ENCODE measurements at regions not wholly inside any gene's neighbourhood (a gene's known extent, or its start where the extent isn't known, plus 50 kb on each side); places are given as distances from the start of the nearest gene placed in this dataset.
"Not testable (repeated sequence)": the region's sequence is repeated elsewhere in the genome, so short reads cannot be mapped to it uniquely, and the experiment has no call there.

DNA sequence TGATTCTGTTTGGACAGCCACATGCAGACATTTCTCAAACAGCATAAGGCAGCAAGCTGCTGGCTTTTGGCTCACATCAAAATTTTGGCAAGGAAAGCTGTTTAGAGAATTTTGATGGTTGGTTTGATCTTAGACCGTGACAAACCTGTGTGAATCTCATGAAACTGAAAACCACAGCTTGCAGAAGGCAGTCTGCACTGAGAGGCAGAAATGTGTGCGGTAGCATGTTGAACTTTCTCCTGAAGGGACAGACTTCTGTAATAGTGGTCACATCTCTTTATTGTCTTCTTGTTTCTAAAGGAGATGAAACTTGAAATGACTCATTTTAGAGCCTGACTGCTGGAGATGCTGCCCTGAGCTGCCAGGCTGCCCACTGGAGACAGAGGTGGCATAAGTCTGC, 371.6 kb downstream of the TEX29 start:
- not testable (repeated sequence) for DNase-seq

DNA sequence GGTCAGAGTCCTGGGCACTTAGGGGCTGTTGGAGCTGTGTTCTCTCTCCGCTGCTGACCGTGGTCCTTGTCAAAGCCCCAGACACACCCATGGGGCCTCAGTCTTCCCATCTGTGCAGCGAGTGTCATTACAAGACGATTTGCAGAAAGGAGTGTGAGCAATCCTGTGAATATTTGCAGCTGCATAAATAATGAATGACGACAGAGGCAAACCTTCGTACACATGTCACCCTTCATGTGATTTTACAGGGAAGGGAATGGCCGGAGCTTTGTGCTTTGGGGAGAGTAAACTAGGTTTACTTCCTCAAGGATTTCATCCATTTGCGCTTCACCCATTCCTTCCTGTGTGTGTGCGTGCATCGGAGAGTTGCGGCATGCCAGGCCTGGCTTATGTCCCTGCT, 370.8 kb upstream of the SOX1 start:
- not testable (repeated sequence) for DNase-seq

DNA sequence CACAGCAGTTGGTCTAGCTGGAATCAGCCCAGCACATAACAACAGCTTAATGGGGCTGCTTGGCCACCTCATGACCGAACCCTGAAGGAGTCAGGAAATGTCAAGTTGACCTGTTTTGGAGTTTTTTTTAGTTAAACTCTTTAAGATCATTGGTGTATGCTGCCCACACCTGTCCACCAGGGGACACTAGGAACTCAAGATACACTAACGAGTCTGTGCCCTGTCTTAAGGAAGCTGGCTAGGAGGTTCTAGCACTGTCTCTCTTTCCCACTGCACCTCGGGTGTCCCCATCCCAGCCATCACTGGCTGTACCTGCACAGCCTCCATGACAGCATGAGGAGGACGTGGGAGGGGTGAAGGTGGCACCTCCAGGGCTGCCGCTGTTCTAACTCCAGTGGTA, 364.9 kb upstream of the SOX1 start:
- not testable (repeated sequence) for DNase-seq

Data from HCEC 1CT (cell line).